GM12801 (cell line): ENCODE measurements at regions not wholly inside any gene's neighbourhood (a gene's known extent, or its start where the extent isn't known, plus 50 kb on each side); places are given as distances from the start of the nearest gene placed in this dataset.

Source experiments
- CTCF ChIP-seq: IDR thresholded peaks from one replicate; pipeline ENCODE4 v1.5.1; 2011; ENCODE audit warnings: control low read depth; ENCODE audit not compliant: insufficient read length; ENCODE audit errors: extremely low read depth

GRCh38 chr1:5554111-5554510, 438.1 kb downstream of the NPHP4 start:
- TF ChIP-seq CTCF = no peak

GRCh38 chr1:5552787-5553484, 439.3 kb downstream of the NPHP4 start:
- no peak for TF ChIP-seq CTCF

GRCh38 chr1:5551274-5551975, 440.8 kb downstream of the NPHP4 start:
- TF ChIP-seq CTCF = no peak

- no peak for TF ChIP-seq CTCF
Observed at GRCh38 chr1:5548266-5548665, 444.0 kb downstream of the NPHP4 start.

- TF ChIP-seq CTCF = no peak
Observed at GRCh38 chr1:5543235-5543634, 449.0 kb downstream of the NPHP4 start.

- no peak for TF ChIP-seq CTCF
Observed at GRCh38 chr1:5532811-5533210, 459.4 kb downstream of the NPHP4 start.

GRCh38 chr1:5526822-5527551, 465.2 kb downstream of the NPHP4 start:
- no peak for TF ChIP-seq CTCF
